ENCODE measurements at regions not wholly inside any gene's neighbourhood (a gene's known extent, or its start where the extent isn't known, plus 50 kb on each side); places are given as distances from the start of the nearest gene placed in this dataset.

- TF ChIP-seq, protein P1, sequence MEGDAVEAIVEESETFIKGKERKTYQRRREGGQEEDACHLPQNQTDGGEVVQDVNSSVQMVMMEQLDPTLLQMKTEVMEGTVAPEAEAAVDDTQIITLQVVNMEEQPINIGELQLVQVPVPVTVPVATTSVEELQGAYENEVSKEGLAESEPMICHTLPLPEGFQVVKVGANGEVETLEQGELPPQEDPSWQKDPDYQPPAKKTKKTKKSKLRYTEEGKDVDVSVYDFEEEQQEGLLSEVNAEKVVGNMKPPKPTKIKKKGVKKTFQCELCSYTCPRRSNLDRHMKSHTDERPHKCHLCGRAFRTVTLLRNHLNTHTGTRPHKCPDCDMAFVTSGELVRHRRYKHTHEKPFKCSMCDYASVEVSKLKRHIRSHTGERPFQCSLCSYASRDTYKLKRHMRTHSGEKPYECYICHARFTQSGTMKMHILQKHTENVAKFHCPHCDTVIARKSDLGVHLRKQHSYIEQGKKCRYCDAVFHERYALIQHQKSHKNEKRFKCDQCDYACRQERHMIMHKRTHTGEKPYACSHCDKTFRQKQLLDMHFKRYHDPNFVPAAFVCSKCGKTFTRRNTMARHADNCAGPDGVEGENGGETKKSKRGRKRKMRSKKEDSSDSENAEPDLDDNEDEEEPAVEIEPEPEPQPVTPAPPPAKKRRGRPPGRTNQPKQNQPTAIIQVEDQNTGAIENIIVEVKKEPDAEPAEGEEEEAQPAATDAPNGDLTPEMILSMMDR (conservative IDR thresholded peaks at IDR 0.05; ENCODE audit: low read depth in 2 of 2) = no peak
- no peak for TF ChIP-seq EZH2 (IDR thresholded peaks at IDR 0.05; ENCODE audit: low read depth, unreplicated experiment)
- TF ChIP-seq POLR2AphosphoS5 (IDR thresholded peaks at IDR 0.05; ENCODE audit: low read depth) = no peak
- TF ChIP-seq ZNF462 (CRISPR knock-in tag; IDR thresholded peaks at IDR 0.05) = no peak
These were observed 96.7 kb upstream of the TRPC4 start for GRCh38 chr13:37966266-37966665.
